ENCODE measurements at regions not wholly inside any gene's neighbourhood (a gene's known extent, or its start where the extent isn't known, plus 50 kb on each side); places are given as distances from the start of the nearest gene placed in this dataset.

GRCh38 chr4:163966612-163967011 is 472.1 kb downstream of the TMA16 start:
- TF ChIP-seq CTCF (IDR thresholded peaks at IDR 0.05), result no peak
- no peak for TF ChIP-seq POLR2A (IDR thresholded peaks at IDR 0.05)

All from heart left ventricle (tissue), 13 donors.